ENCODE measurements at regions not wholly inside any gene's neighbourhood (a gene's known extent, or its start where the extent isn't known, plus 50 kb on each side); places are given as distances from the start of the nearest gene placed in this dataset.

GRCh38 chr3:22996920-22997571 lies 206.1 kb upstream of the UBE2E2 start (continued):
- no peak for TF ChIP-seq ZBTB49 (tag by site-specific recombination; IDR thresholded peaks at IDR 0.05; ENCODE audit: low read depth)
- no peak for TF ChIP-seq ZNF558 (tag by site-specific recombination; IDR thresholded peaks at IDR 0.05)
- no peak for TF ChIP-seq ZBTB7A (tag by site-specific recombination; IDR thresholded peaks at IDR 0.05; ENCODE audit: low read depth)
- TF ChIP-seq ZNF658 (tag by site-specific recombination; IDR thresholded peaks at IDR 0.05) = no peak
- TF ChIP-seq KLF9 (tag by site-specific recombination; IDR thresholded peaks at IDR 0.05; ENCODE audit: low read depth) = no peak
- no peak for TF ChIP-seq ZNF518A (tag by site-specific recombination; conservative IDR thresholded peaks at IDR 0.05; ENCODE audit: low read depth)
- no peak for TF ChIP-seq REPIN1 (tag by site-specific recombination; IDR thresholded peaks at IDR 0.05; ENCODE audit: low read depth)

DNA sequence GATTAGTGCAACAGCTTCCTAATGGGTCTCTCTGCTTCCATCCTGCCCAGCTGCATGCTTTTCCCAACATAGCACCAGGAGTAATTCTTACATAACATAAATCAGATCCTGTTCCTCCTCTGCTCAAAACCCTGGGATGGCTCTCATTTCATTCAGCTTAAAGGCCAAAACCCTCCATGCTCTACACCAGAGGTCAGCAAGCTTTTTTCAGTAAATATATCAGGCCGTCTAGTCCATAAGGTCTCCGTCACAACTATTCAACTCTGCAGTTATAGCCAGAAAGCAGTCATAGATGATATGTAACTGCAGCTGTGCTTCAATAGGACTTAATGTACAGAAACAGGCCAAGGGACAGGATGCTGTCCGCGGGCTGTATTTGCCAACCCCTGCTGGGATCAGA lies 202.8 kb upstream of the UBE2E2 start:
- no peaks in the 10 kb centered on the region for H3K9me3 ChIP-seq (ENCODE audit: control insufficient read depth, insufficient read depth, low read depth, low read length)
- no peak overlapping the region for H3K27ac ChIP-seq (ENCODE audit: extremely low read depth, low read depth, low read length)
- POLR2A ChIA-PET = no interaction called here
- no peak overlapping the region for H3K4me3 ChIP-seq (ENCODE audit: low read depth, low read length)
- CTCF ChIA-PET = interaction anchor here (0.7 kb wide), 1 partner anchor 15 kb away, joined by 3 read pairs; no protein-coding TSS in a partner anchor
- peaks cover 6% of the 10 kb centered on the region for H3K4me1 ChIP-seq (ENCODE audit: control insufficient read depth, insufficient read depth, low read length)
- no peaks in the 10 kb centered on the region for H3K36me3 ChIP-seq (ENCODE audit: control insufficient read depth in 2 of 2, insufficient read depth in 1 of 2, low read length in 2 of 2)
- TF ChIP-seq REPIN1 (tag by site-specific recombination; IDR thresholded peaks at IDR 0.05; ENCODE audit: low read depth) = no peak
- TF ChIP-seq ZNF248 (tag by site-specific recombination; IDR thresholded peaks at IDR 0.05) = no peak
- TF ChIP-seq ZNF146 (tag by site-specific recombination; IDR thresholded peaks at IDR 0.05) = no peak
- TF ChIP-seq ZNF155 (tag by site-specific recombination; IDR thresholded peaks at IDR 0.05) = no peak
- TF ChIP-seq, protein P1, sequence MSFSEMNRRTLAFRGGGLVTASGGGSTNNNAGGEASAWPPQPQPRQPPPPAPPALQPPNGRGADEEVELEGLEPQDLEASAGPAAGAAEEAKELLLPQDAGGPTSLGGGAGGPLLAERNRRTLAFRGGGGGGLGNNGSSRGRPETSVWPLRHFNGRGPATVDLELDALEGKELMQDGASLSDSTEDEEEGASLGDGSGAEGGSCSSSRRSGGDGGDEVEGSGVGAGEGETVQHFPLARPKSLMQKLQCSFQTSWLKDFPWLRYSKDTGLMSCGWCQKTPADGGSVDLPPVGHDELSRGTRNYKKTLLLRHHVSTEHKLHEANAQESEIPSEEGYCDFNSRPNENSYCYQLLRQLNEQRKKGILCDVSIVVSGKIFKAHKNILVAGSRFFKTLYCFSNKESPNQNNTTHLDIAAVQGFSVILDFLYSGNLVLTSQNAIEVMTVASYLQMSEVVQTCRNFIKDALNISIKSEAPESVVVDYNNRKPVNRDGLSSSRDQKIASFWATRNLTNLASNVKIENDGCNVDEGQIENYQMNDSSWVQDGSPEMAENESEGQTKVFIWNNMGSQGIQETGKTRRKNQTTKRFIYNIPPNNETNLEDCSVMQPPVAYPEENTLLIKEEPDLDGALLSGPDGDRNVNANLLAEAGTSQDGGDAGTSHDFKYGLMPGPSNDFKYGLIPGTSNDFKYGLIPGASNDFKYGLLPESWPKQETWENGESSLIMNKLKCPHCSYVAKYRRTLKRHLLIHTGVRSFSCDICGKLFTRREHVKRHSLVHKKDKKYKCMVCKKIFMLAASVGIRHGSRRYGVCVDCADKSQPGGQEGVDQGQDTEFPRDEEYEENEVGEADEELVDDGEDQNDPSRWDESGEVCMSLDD (tag by site-specific recombination; IDR thresholded peaks at IDR 0.05) = no peak
- no peak for TF ChIP-seq ZNF391 (tag by site-specific recombination; IDR thresholded peaks at IDR 0.05; ENCODE audit: borderline replicate concordance, low read depth)
- no peak for TF ChIP-seq BCL11B (tag by site-specific recombination; IDR thresholded peaks at IDR 0.05; ENCODE audit: low read depth)
- no peak for TF ChIP-seq ZBTB17 (tag by site-specific recombination; IDR thresholded peaks at IDR 0.05)
- TF ChIP-seq ZBTB1 (tag by site-specific recombination; IDR thresholded peaks at IDR 0.05) = no peak
- TF ChIP-seq ZXDB (tag by site-specific recombination; IDR thresholded peaks at IDR 0.05) = no peak
- no peak for TF ChIP-seq ZNF580 (tag by site-specific recombination; IDR thresholded peaks at IDR 0.05)
- TF ChIP-seq KLF7 (tag by site-specific recombination; IDR thresholded peaks at IDR 0.05; ENCODE audit: borderline replicate concordance) = no peak
- no peak for TF ChIP-seq ZNF221 (tag by site-specific recombination; IDR thresholded peaks at IDR 0.05; ENCODE audit: borderline replicate concordance)
- TF ChIP-seq ZNF560 (tag by site-specific recombination; IDR thresholded peaks at IDR 0.05; ENCODE audit: borderline replicate concordance) = no peak
- TF ChIP-seq, protein P2, sequence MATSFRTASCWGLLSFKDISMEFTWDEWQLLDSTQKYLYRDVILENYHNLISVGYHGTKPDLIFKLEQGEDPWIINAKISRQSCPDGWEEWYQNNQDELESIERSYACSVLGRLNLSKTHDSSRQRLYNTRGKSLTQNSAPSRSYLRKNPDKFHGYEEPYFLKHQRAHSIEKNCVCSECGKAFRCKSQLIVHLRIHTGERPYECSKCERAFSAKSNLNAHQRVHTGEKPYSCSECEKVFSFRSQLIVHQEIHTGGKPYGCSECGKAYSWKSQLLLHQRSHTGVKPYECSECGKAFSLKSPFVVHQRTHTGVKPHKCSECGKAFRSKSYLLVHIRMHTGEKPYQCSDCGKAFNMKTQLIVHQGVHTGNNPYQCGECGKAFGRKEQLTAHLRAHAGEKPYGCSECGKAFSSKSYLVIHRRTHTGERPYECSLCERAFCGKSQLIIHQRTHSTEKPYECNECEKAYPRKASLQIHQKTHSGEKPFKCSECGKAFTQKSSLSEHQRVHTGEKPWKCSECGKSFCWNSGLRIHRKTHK (tag by site-specific recombination; IDR thresholded peaks at IDR 0.05) = no peak
- TF ChIP-seq ZNF677 (tag by site-specific recombination; IDR thresholded peaks at IDR 0.05) = no peak
- no peak for TF ChIP-seq ZSCAN5A (tag by site-specific recombination; IDR thresholded peaks at IDR 0.05)

Data from HEK293 (cell line).